A673 (cell line): ENCODE measurements at regions not wholly inside any gene's neighbourhood (a gene's known extent, or its start where the extent isn't known, plus 50 kb on each side); places are given as distances from the start of the nearest gene placed in this dataset.

Source experiments
- EZH2 ChIP-seq: fragments of 200-600 bp; sonication (generic); IDR thresholded peaks from 2 replicates; pipeline ENCODE4 v1.6.1; 2017; ENCODE audit warnings: borderline replicate concordance, low read depth, mild to moderate bottlenecking, mixed read lengths, antibody characterized with exemption, low read length; ENCODE audit not compliant: poor library complexity, severe bottlenecking
- TF ChIP-seq, protein P1 (sequence below): fragments of 300-800, 200-600 bp; sonication (generic); conservative IDR thresholded peaks from 2 replicates; pipeline ENCODE4 v1.5.1; 2017; ENCODE audit warnings: low read depth, mild to moderate bottlenecking, antibody characterized with exemption, low read length, moderate library complexity, mixed read lengths

DNA sequence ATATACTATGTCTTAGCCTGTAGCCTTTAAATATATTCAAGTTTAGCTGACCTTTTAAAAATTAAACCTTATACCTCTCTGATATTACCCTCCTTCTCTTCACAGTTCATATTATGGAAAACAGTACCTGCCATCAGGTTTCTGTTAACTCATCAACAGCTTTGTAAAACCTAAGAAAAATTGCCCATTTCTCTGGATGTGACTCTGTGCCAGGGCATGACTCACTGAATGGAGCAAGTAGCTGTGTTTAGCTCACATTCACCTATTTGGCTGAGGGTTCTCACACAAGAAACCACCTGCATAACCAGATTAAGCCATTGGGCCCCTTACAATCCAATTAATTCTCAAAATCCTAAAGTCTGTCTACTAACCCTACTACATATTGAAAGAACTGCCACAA, 678.8 kb upstream of the MARCKS start:
- TF ChIP-seq, protein P1, sequence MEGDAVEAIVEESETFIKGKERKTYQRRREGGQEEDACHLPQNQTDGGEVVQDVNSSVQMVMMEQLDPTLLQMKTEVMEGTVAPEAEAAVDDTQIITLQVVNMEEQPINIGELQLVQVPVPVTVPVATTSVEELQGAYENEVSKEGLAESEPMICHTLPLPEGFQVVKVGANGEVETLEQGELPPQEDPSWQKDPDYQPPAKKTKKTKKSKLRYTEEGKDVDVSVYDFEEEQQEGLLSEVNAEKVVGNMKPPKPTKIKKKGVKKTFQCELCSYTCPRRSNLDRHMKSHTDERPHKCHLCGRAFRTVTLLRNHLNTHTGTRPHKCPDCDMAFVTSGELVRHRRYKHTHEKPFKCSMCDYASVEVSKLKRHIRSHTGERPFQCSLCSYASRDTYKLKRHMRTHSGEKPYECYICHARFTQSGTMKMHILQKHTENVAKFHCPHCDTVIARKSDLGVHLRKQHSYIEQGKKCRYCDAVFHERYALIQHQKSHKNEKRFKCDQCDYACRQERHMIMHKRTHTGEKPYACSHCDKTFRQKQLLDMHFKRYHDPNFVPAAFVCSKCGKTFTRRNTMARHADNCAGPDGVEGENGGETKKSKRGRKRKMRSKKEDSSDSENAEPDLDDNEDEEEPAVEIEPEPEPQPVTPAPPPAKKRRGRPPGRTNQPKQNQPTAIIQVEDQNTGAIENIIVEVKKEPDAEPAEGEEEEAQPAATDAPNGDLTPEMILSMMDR, result no peak
- TF ChIP-seq EZH2, result no peak
